NCI-H146 treated with DMSO at 0.1 percent for 48 hours (cell line): ENCODE measurements at regions not wholly inside any gene's neighbourhood (a gene's known extent, or its start where the extent isn't known, plus 50 kb on each side); places are given as distances from the start of the nearest gene placed in this dataset.
"Not testable (repeated sequence)": the region's sequence is repeated elsewhere in the genome, so short reads cannot be mapped to it uniquely, and the experiment has no call there.

Experiments
- DNase-seq: peaks from one replicate; lab custom pipeline; 2025; ENCODE audit not compliant: unreplicated experiment; lab: John Stamatoyannopoulos, UW

- DNase-seq: no peak
These were observed 73.7 kb downstream of the GEMIN8 start for GRCh38 chrX:13955975-13956374.

GRCh38 chrX:13955095-13955647 lies 74.5 kb downstream of the GEMIN8 start:
- no peak for DNase-seq

- DNase-seq: no peak
These were observed 77.1 kb downstream of the GEMIN8 start for GRCh38 chrX:13952581-13952980.

GRCh38 chrX:13946223-13946622 lies 83.5 kb downstream of the GEMIN8 start:
- not testable (repeated sequence) for DNase-seq

- not testable (repeated sequence) for DNase-seq
These were observed 83.9 kb downstream of the GEMIN8 start for GRCh38 chrX:13945787-13946186.

GRCh38 chrX:13940671-13941070 lies 89.0 kb downstream of the GEMIN8 start:
- no peak for DNase-seq

GRCh38 chrX:13939741-13940597 lies 89.7 kb downstream of the GEMIN8 start:
- no peak for DNase-seq

- peak; percentile 27 for DNase-seq
These were observed 90.7 kb downstream of the GEMIN8 start for GRCh38 chrX:13938829-13939530.

GRCh38 chrX:13938051-13938828 lies 91.5 kb downstream of the GEMIN8 start:
- DNase-seq: peak; percentile 41

- DNase-seq: no peak
These were observed 92.2 kb downstream of the GEMIN8 start for GRCh38 chrX:13937370-13938050.

- no peak for DNase-seq
These were observed 93.0 kb downstream of the GEMIN8 start for GRCh38 chrX:13936521-13937225.

- DNase-seq: no peak
These were observed 95.0 kb downstream of the GEMIN8 start for GRCh38 chrX:13934731-13935130.

GRCh38 chrX:13933851-13934250 lies 95.8 kb downstream of the GEMIN8 start:
- no peak for DNase-seq

GRCh38 chrX:13933352-13933751 lies 96.3 kb downstream of the GEMIN8 start:
- DNase-seq: no peak

- DNase-seq: no peak
These were observed 97.3 kb downstream of the GEMIN8 start for GRCh38 chrX:13932416-13932815.

GRCh38 chrX:13927175-13927574 lies 102.5 kb downstream of the GEMIN8 start:
- no peak for DNase-seq

- DNase-seq: peak; percentile 81
These were observed 105.8 kb downstream of the GEMIN8 start for GRCh38 chrX:13923845-13924244.

- no peak for DNase-seq
These were observed 106.4 kb upstream of the GPM6B start for GRCh38 chrX:13923289-13923688.

- DNase-seq: no peak
These were observed 100.6 kb upstream of the GPM6B start for GRCh38 chrX:13917507-13917906.

GRCh38 chrX:13911586-13911985 lies 94.7 kb upstream of the GPM6B start:
- no peak for DNase-seq
